ENCODE measurements at regions not wholly inside any gene's neighbourhood (a gene's known extent, or its start where the extent isn't known, plus 50 kb on each side); places are given as distances from the start of the nearest gene placed in this dataset.

DNA sequence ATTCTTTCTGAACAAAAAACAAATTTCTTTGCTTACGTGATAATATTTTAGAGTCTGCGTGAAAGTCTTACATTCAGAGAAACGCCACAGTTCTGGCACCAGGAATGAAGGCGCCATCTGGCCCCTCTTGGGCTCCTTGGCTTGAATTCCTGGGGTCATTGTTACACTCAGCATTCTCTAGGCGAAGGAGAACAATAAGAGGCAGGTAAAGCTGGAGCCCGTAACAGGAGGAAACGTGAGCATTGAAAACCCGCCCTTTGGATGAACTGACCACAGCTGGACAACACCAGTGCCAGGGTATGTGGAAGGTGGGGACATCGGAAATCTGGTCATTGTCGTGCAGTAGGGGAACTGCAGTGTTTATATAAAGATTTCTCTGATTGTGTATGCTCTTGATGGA lies 144.8 kb downstream of the RNF152 start:
- Histone ChIP-seq H3K14ac (ENCODE audit: low read length) (no peak overlapping the region), H3K79me1 (ENCODE audit: low read length) (no peaks in the 10 kb centered on the region), H3K27me3 (ENCODE audit: insufficient read depth, low read length) (no peaks in the 10 kb centered on the region), H3K18ac (ENCODE audit: low read length) (no peak overlapping the region), H3K4ac (ENCODE audit: low read depth, low read length) (no peak overlapping the region), H3K4me1 (ENCODE audit: control insufficient read depth in 1 of 2, insufficient read depth in 2 of 2, low read length in 2 of 2) (no peaks in the 10 kb centered on the region), H2AK5ac (ENCODE audit: low read length) (no peak overlapping the region), H2BK12ac (ENCODE audit: low read length) (no peak overlapping the region), H2BK5ac (ENCODE audit: low read depth, low read length, poor library complexity) (no peak overlapping the region), H3K4me2 (ENCODE audit: low read length) (no peak overlapping the region), H4K91ac (ENCODE audit: low read depth, low read length) (no peak overlapping the region), H3K4me3 (ENCODE audit: low read depth, low read length) (no peak overlapping the region), H4K12ac (ENCODE audit: low read depth, low read length) (no peak overlapping the region), H3K36me3 (ENCODE audit: control insufficient read depth in 1 of 2, insufficient read depth in 2 of 2, low read length in 2 of 2) (no peaks in the 10 kb centered on the region), H2AFZ (ENCODE audit: insufficient read depth, low read length, poor library complexity) (no peak overlapping the region), H4K8ac (ENCODE audit: low read depth, low read length) (no peak overlapping the region), H3K9me3 (ENCODE audit: insufficient read depth, low read depth, low read length) (no peaks in the 10 kb centered on the region), H2BK120ac (ENCODE audit: insufficient read depth, low read length, poor library complexity) (no peak overlapping the region), H3K79me2 (ENCODE audit: control insufficient read depth, insufficient read depth, low read length, poor library complexity) (no peaks in the 10 kb centered on the region), H3K9ac (ENCODE audit: low read length) (no peak overlapping the region), H3K27ac (ENCODE audit: low read depth, low read length) (no peak overlapping the region), H3K23ac (ENCODE audit: low read length) (no peak overlapping the region)
- WGBS (ENCODE audit: extremely low coverage, insufficient coverage, insufficient read length) = no CpG with 5 or more reads among the region's 10 CpGs
- DNase-seq = no peak

DNA sequence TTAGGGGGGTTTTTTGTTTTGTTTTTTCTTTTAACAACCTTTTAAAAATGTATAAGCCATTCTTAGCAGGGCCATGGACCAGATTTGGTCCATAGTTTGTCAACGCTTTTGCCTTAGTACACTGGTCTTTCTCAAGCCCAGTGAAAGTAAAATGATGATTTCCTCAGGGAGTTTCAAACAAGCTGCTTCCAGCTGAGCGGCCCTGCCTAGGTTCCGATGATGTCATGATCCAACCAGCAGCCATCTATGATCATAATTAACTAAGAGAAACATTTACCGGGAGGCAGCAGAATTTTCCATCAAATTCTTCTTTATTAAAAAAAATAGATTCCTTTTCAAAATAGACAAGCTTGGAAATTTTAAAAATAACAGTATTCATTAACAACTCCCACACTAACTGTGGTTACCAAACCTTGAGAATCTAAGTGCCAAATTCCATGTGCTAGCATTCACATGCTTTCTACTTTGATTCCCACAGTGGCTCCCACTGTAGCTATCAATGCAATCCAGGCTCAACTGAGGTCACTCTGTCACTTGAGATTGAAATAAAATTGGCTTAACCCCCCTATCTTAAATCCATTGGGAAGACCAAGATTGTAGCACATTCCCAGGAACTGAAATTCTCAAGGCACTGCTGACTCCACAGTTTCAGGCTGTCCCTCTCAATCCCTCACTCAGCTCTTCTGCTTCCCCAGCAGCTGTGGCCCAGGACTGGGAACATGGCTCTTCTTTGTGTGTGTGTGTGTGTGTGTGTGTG lies 148.9 kb downstream of the RNF152 start:
- WGBS (ENCODE audit: extremely low coverage, insufficient coverage, insufficient read length) = no CpG with 5 or more reads among the region's 4 CpGs
- Histone ChIP-seq H2BK12ac (ENCODE audit: low read length) (no peak overlapping the region), H3K27me3 (ENCODE audit: insufficient read depth, low read length) (no peaks in the 10 kb centered on the region), H2BK120ac (ENCODE audit: insufficient read depth, low read length, poor library complexity) (no peak overlapping the region), H3K4me3 (ENCODE audit: low read depth, low read length) (no peak overlapping the region), H3K9ac (ENCODE audit: low read length) (no peak overlapping the region), H3K4me2 (ENCODE audit: low read length) (no peak overlapping the region), H2AFZ (ENCODE audit: insufficient read depth, low read length, poor library complexity) (no peak overlapping the region), H4K91ac (ENCODE audit: low read depth, low read length) (no peak overlapping the region), H3K4me1 (ENCODE audit: control insufficient read depth in 1 of 2, insufficient read depth in 2 of 2, low read length in 2 of 2) (no peaks in the 10 kb centered on the region), H3K79me2 (ENCODE audit: control insufficient read depth, insufficient read depth, low read length, poor library complexity) (no peaks in the 10 kb centered on the region), H2AK5ac (ENCODE audit: low read length) (no peak overlapping the region), H3K79me1 (ENCODE audit: low read length) (no peaks in the 10 kb centered on the region), H2BK5ac (ENCODE audit: low read depth, low read length, poor library complexity) (no peak overlapping the region), H3K18ac (ENCODE audit: low read length) (no peak overlapping the region), H4K8ac (ENCODE audit: low read depth, low read length) (no peak overlapping the region), H3K14ac (ENCODE audit: low read length) (no peak overlapping the region), H3K9me3 (ENCODE audit: insufficient read depth, low read depth, low read length) (peaks cover 2% of the 10 kb centered on the region), H3K36me3 (ENCODE audit: control insufficient read depth in 1 of 2, insufficient read depth in 2 of 2, low read length in 2 of 2) (no peaks in the 10 kb centered on the region), H3K4ac (ENCODE audit: low read depth, low read length) (no peak overlapping the region), H4K12ac (ENCODE audit: low read depth, low read length) (no peak overlapping the region), H3K27ac (ENCODE audit: low read depth, low read length) (no peak overlapping the region), H3K23ac (ENCODE audit: low read length) (no peak overlapping the region)
- DNase-seq = no peak

DNA sequence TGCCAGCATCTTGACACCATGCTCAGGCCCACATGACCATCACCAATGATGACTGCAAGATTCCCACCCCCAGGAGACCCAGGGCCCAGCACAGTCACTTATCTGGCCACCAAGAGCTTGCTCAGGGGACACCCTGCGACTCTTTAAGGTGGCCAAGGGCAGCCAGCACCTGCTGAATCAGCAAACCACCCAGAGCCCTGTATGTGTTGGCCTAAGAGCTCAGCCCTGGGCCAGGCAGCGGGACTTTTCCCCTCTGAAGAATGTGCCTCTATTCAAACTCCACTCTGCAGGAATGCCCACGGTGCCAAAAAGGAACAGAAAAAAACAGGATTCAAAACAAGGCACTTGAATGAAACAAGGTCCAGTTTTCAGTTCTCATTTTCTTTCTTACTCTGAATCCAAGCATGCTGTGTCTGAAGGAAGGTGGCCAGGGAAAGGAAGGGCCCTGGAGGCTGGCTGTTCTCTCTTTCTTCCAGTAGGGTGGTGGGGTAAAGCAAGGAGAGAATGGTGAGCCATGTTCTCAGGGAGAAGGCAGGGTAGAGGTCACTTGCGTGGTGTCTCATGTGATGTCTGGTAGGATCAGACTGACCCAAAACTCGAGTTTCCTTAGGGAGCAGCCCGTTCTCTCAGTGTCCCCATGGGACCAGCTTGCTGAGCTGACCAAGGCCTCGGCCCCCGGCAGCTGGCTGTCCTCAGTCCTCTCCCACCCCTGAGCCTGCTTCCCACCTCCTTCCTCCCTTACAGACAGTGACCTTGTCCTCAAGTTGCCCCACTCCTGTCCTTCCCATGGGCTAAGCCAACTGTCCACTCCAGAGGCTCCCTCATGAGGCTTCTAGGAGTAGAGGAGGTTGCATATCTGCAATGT lies 150.0 kb downstream of the RNF152 start:
- H3K79me2 ChIP-seq (ENCODE audit: control insufficient read depth, insufficient read depth, low read length, poor library complexity) = no peaks in the 10 kb centered on the region
- H3K18ac ChIP-seq (ENCODE audit: low read length) = no peak overlapping the region
- no peak overlapping the region for H3K27ac ChIP-seq (ENCODE audit: low read depth, low read length)
- no peak overlapping the region for H3K4me2 ChIP-seq (ENCODE audit: low read length)
- H3K4ac ChIP-seq (ENCODE audit: low read depth, low read length) = no peak overlapping the region
- no peak overlapping the region for H4K8ac ChIP-seq (ENCODE audit: low read depth, low read length)
- no peaks in the 10 kb centered on the region for H3K27me3 ChIP-seq (ENCODE audit: insufficient read depth, low read length)
- H3K14ac ChIP-seq (ENCODE audit: low read length) = no peak overlapping the region
- no peak overlapping the region for H2AFZ ChIP-seq (ENCODE audit: insufficient read depth, low read length, poor library complexity)
- H2BK12ac ChIP-seq (ENCODE audit: low read length) = no peak overlapping the region
- H2BK5ac ChIP-seq (ENCODE audit: low read depth, low read length, poor library complexity) = no peak overlapping the region
- no peak for DNase-seq
- no peak overlapping the region for H4K12ac ChIP-seq (ENCODE audit: low read depth, low read length)
- H3K4me1 ChIP-seq (ENCODE audit: control insufficient read depth in 1 of 2, insufficient read depth in 2 of 2, low read length in 2 of 2) = peaks cover 0 to 4% of the 10 kb centered on the region in 2 experiments
- H3K9me3 ChIP-seq (ENCODE audit: insufficient read depth, low read depth, low read length) = peaks cover 2% of the 10 kb centered on the region
- peak overlapping the region; percentile 53 for H3K4me3 ChIP-seq (ENCODE audit: low read depth, low read length)
- H3K36me3 ChIP-seq (ENCODE audit: control insufficient read depth in 1 of 2, insufficient read depth in 2 of 2, low read length in 2 of 2) = no peaks in the 10 kb centered on the region
- H4K91ac ChIP-seq (ENCODE audit: low read depth, low read length) = no peak overlapping the region
- H2AK5ac ChIP-seq (ENCODE audit: low read length) = no peak overlapping the region
- H3K9ac ChIP-seq (ENCODE audit: low read length) = no peak overlapping the region
- no CpG with 5 or more reads among the region's 8 CpGs for WGBS (ENCODE audit: extremely low coverage, insufficient coverage, insufficient read length)
- no peaks in the 10 kb centered on the region for H3K79me1 ChIP-seq (ENCODE audit: low read length)
- no peak overlapping the region for H3K23ac ChIP-seq (ENCODE audit: low read length)
- H2BK120ac ChIP-seq (ENCODE audit: insufficient read depth, low read length, poor library complexity) = no peak overlapping the region

DNA sequence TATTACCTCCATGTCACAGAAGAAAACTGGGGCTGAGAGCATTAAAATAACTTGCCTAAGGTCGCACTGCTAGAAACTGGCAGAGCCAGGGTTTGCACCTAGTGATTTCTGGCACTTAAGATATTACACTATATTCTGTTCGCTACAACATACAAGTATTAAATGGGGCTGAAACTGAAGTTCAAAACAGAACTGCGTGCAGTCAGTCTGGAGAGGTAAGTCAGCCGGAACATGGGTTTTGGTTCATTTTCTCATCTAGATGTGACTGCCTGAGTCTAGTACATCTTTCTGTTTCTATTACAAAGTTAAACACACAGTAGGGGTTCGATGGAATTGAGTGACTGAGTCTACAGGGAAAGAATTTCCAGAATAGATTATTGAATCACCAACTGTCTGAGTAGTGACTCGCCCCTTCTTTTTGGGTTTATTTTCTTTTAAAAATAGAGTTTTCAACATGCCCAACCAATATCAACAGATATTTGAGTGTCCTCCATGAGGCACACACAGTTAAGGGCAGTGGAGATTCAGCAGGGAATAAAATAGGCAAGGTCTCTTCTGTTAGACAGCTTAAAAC lies 150.8 kb downstream of the RNF152 start:
- no peak overlapping the region for H3K27ac ChIP-seq (ENCODE audit: low read depth, low read length)

More for the DNA sequence above, 150.8 kb downstream of the RNF152 start:
- Histone ChIP-seq H3K27me3 (ENCODE audit: insufficient read depth, low read length) (no peaks in the 10 kb centered on the region), H3K4me2 (ENCODE audit: low read length) (no peak overlapping the region), H2BK5ac (ENCODE audit: low read depth, low read length, poor library complexity) (no peak overlapping the region), H3K79me1 (ENCODE audit: low read length) (no peaks in the 10 kb centered on the region), H2AFZ (ENCODE audit: insufficient read depth, low read length, poor library complexity) (no peak overlapping the region), H3K4me3 (ENCODE audit: low read depth, low read length) (no peak overlapping the region), H3K9ac (ENCODE audit: low read length) (no peak overlapping the region), H4K8ac (ENCODE audit: low read depth, low read length) (no peak overlapping the region), H3K23ac (ENCODE audit: low read length) (no peak overlapping the region), H3K4ac (ENCODE audit: low read depth, low read length) (no peak overlapping the region), H2BK120ac (ENCODE audit: insufficient read depth, low read length, poor library complexity) (no peak overlapping the region), H3K18ac (ENCODE audit: low read length) (no peak overlapping the region), H3K4me1 (ENCODE audit: control insufficient read depth in 1 of 2, insufficient read depth in 2 of 2, low read length in 2 of 2) (peaks cover 0 to 4% of the 10 kb centered on the region in 2 experiments), H4K91ac (ENCODE audit: low read depth, low read length) (no peak overlapping the region), H2AK5ac (ENCODE audit: low read length) (no peak overlapping the region), H3K9me3 (ENCODE audit: insufficient read depth, low read depth, low read length) (peaks cover 2% of the 10 kb centered on the region), H3K36me3 (ENCODE audit: control insufficient read depth in 1 of 2, insufficient read depth in 2 of 2, low read length in 2 of 2) (no peaks in the 10 kb centered on the region), H2BK12ac (ENCODE audit: low read length) (no peak overlapping the region), H4K12ac (ENCODE audit: low read depth, low read length) (no peak overlapping the region), H3K79me2 (ENCODE audit: control insufficient read depth, insufficient read depth, low read length, poor library complexity) (no peaks in the 10 kb centered on the region), H3K14ac (ENCODE audit: low read length) (no peak overlapping the region)
- DNase-seq = no peak
- WGBS (ENCODE audit: extremely low coverage, insufficient coverage, insufficient read length) = no CpG with 5 or more reads among the region's 6 CpGs
